Testis (tissue), 2 donors: ENCODE measurements at regions not wholly inside any gene's neighbourhood (a gene's known extent, or its start where the extent isn't known, plus 50 kb on each side); places are given as distances from the start of the nearest gene placed in this dataset.

Experiments used
- DNase-seq: peaks from one replicate; pipeline ENCODE4 v3.0.0-alpha.2; 2019
- H3K27ac ChIP-seq, 2 donors: fragments of 200-600 bp; sonication (generic); one replicate each; pipeline ENCODE4 v1.5.1; 2019
- H3K27me3 ChIP-seq: fragments of 200-600 bp; sonication (generic); one replicate; pipeline ENCODE4 v1.5.1; 2019
- H3K36me3 ChIP-seq: fragments of 200-600 bp; sonication (generic); one replicate; pipeline ENCODE4 v1.5.1; 2017; ENCODE audit warnings: low read depth; ENCODE audit errors: missing control alignments
- H3K4me1 ChIP-seq: fragments of 200-600 bp; sonication (generic); one replicate; pipeline ENCODE4 v1.5.1; 2019
- H3K4me3 ChIP-seq, 2 donors: fragments of 200-600 bp; sonication (generic); one replicate each; pipeline ENCODE4 v1.5.1; 2017 to 2019
- H3K9me3 ChIP-seq: fragments of 200-600 bp; sonication (generic); one replicate; pipeline ENCODE4 v1.5.1; 2017
- POLR2A ChIP-seq: fragments of 450-650 bp; IDR thresholded peaks from one replicate; pipeline ENCODE4 v1.6.1; 2017; ENCODE audit warnings: antibody characterized with exemption, mild to moderate bottlenecking, moderate library complexity
- WGBS, 2 donors: methylation state at CpG; one replicate each; pipeline ENCODE4 v1.1.5; 2018; 5-methylcytosine and 5-hydroxymethylcytosine counted together
- intact Hi-C: fragments of 100-400 bp; cut with DNase I; formaldehyde crosslinking; loops from one replicate; pipeline ENCODE4 v1.15.1; 2023; ENCODE audit warnings: low total_unique reads
- TF ChIP-seq, protein P1 (sequence below), 3 experiments: fragments of 450-650 bp in 2 of 3; fragments of 200-600 bp in 1 of 3; sonication (generic) in 1 of 3; IDR thresholded peaks; one replicate each; pipeline ENCODE4 v1.5.1; 2016 to 2019; ENCODE audit warnings: antibody characterized with exemption in 3 of 3, mild to moderate bottlenecking in 2 of 3, moderate library complexity in 1 of 3

DNA sequence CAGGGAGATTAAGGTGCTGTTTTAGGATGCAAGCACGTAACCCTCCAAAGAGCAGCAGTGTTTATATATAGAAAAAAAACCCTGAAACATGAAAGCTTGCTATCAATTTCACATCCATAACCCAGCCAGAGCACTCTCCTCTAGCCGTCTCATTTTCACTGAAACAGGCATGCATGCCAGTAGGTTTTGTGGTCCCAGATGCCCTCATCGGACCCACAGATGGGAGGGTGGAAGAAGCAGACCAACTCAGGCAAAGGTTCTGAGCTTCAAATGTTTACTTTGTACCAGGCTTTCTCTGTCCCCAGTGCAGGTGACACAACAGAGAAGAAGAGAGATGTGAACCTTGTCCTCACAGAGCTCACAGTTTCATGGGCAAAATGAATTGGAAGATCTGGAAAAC, 127.4 kb upstream of the ATP10B start:
- no peak overlapping the region for H3K4me3 ChIP-seq
- H3K9me3 ChIP-seq = no peaks in the 10 kb centered on the region
- H3K27ac ChIP-seq = no peak overlapping the region
- H3K27me3 ChIP-seq = no peaks in the 10 kb centered on the region
- TF ChIP-seq, protein P1, sequence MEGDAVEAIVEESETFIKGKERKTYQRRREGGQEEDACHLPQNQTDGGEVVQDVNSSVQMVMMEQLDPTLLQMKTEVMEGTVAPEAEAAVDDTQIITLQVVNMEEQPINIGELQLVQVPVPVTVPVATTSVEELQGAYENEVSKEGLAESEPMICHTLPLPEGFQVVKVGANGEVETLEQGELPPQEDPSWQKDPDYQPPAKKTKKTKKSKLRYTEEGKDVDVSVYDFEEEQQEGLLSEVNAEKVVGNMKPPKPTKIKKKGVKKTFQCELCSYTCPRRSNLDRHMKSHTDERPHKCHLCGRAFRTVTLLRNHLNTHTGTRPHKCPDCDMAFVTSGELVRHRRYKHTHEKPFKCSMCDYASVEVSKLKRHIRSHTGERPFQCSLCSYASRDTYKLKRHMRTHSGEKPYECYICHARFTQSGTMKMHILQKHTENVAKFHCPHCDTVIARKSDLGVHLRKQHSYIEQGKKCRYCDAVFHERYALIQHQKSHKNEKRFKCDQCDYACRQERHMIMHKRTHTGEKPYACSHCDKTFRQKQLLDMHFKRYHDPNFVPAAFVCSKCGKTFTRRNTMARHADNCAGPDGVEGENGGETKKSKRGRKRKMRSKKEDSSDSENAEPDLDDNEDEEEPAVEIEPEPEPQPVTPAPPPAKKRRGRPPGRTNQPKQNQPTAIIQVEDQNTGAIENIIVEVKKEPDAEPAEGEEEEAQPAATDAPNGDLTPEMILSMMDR (IDR thresholded peaks at IDR 0.05) = no peak
- no peak for TF ChIP-seq POLR2A
- intact Hi-C loops = no loop called here
- H3K4me1 ChIP-seq = no peaks in the 10 kb centered on the region
- no peaks in the 10 kb centered on the region for H3K36me3 ChIP-seq
- WGBS, 2 donors = 61 to 65% methylated on average over 3 of the region's 3 CpGs
- DNase-seq = no peak

- Histone ChIP-seq H3K4me3 (no peak overlapping the region), H3K9me3 (no peaks in the 10 kb centered on the region), H3K27me3 (no peaks in the 10 kb centered on the region), H3K4me1 (no peaks in the 10 kb centered on the region), H3K27ac (no peak overlapping the region), H3K36me3 (no peaks in the 10 kb centered on the region)
- intact Hi-C loops = no loop called here
- no peak for TF ChIP-seq POLR2A
- DNase-seq = no peak
These were observed 126.9 kb upstream of the ATP10B start for GRCh38 chr5:160978944-160979343.

DNA sequence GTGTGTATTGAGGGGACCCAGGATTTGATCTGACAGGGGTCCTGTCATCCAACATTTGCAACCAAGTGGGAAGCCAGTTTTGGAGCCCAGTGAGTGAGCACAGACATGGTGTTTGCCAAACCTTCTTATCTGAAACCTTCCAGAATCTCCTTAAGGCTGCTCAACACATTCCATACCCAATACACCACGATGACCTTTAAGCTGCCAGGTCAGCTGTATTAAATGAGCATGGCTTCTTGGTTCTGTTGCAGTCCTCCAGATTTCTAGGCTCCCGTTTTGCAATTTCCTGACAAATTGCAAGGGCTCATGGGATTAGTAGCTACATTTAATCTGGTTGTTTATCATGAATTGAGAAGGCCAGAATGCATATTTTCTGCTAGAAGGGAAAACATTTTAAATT, 124.2 kb upstream of the ATP10B start:
- 80 to 83% methylated on average over 2 of the region's 2 CpGs for WGBS, 2 donors
- H3K36me3 ChIP-seq = no peaks in the 10 kb centered on the region
- no peaks in the 10 kb centered on the region for H3K4me1 ChIP-seq
- no peaks in the 10 kb centered on the region for H3K27me3 ChIP-seq
- TF ChIP-seq, protein P1 (IDR thresholded peaks at IDR 0.05) = no peak
- TF ChIP-seq POLR2A = no peak
- H3K27ac ChIP-seq = no peak overlapping the region
- no peak overlapping the region for H3K4me3 ChIP-seq
- H3K9me3 ChIP-seq = no peaks in the 10 kb centered on the region
- DNase-seq = no peak
- intact Hi-C loops = no loop called here

DNA sequence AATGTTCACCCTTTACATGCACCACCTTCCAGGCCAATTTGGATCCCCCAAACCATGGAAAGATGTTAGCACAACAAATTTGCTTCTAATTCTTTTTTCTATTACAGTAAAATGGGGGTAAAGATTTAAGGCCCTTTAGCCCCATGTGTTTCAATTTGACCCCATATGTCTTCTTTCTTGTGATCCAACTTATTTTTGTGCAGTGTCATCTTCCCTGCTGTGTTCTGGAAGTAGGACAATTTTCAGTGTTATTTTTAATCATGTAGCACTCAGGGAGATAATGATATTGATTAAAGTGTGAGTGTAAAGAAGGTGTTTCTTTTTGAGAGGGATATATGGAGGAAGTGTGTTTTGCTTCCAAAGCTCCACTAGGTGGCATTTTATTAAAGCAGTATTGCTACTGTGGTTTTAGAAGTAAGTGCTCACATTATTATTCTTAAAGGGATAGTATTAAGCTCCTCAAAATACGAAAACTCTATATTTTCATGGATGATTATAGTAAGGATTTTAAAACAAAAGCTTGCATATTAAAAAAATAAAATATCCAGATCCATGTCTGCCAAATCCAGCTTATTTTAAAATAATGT, 118.7 kb upstream of the ATP10B start:
- WGBS, 2 donors = 50 to 62% methylated on average over 1 of the region's 1 CpG
- intact Hi-C loops = no loop called here
- Histone ChIP-seq H3K9me3 (no peaks in the 10 kb centered on the region), H3K36me3 (no peaks in the 10 kb centered on the region), H3K4me3 (no peak overlapping the region), H3K27me3 (no peaks in the 10 kb centered on the region), H3K27ac (no peak overlapping the region), H3K4me1 (no peaks in the 10 kb centered on the region)
- no peak for DNase-seq
- TF ChIP-seq, protein P1 (IDR thresholded peaks at IDR 0.05) = peak in 2 of 3 experiments; percentile 44 to 45
- TF ChIP-seq POLR2A = no peak

DNA sequence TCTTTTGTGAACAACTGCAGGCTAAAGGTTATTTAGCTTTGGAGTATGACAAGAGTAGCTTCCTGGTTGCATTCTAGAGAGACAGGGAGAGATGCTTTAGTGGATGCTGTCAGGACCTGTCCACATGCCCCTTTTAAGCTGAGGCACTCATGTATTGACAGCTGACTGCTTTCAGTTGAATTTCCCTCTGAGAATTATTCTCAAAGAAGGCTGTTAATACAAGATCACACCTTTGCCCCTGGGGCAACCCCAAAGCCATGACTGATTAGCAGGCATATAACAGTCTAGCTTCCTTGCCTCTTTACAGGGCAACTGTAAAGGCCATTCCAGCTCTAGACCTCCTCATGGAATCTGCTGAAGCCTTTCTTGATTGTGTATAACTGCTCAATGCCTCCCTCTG, 117.6 kb upstream of the ATP10B start:
- Histone ChIP-seq H3K4me1 (no peaks in the 10 kb centered on the region), H3K27me3 (no peaks in the 10 kb centered on the region), H3K27ac (no peak overlapping the region), H3K4me3 (no peak overlapping the region), H3K36me3 (no peaks in the 10 kb centered on the region), H3K9me3 (no peaks in the 10 kb centered on the region)
- no peak for DNase-seq
- intact Hi-C loops = no loop called here
- TF ChIP-seq, protein P1 (IDR thresholded peaks at IDR 0.05) = no peak
- TF ChIP-seq POLR2A = no peak
